ENCODE measurements at regions not wholly inside any gene's neighbourhood (a gene's known extent, or its start where the extent isn't known, plus 50 kb on each side); places are given as distances from the start of the nearest gene placed in this dataset.

GRCh38 chr18:41038071-41038470 is 917.0 kb upstream of the PIK3C3 start:
- no peak overlapping the region for H3K27ac ChIP-seq
- no peak overlapping the region for H3K4me3 ChIP-seq
- no peaks in the 10 kb centered on the region for H3K36me3 ChIP-seq
- H3K27me3 ChIP-seq: no peaks in the 10 kb centered on the region
- no peak for DNase-seq (ENCODE audit: low read depth in 1 of 2, low spot score in 1 of 2)
- no peaks in the 10 kb centered on the region for H3K9me3 ChIP-seq (ENCODE audit: low read depth)
- peaks cover 8% of the 10 kb centered on the region for H3K4me1 ChIP-seq (ENCODE audit: low read depth)
- TF ChIP-seq CTCF (IDR thresholded peaks at IDR 0.05; ENCODE audit: low read depth, low read length): no peak

- Histone ChIP-seq H3K27me3 (no peaks in the 10 kb centered on the region), H3K9me3 (ENCODE audit: low read depth) (no peaks in the 10 kb centered on the region), H3K27ac (no peak overlapping the region), H3K36me3 (no peaks in the 10 kb centered on the region), H3K4me3 (no peak overlapping the region), H3K4me1 (ENCODE audit: low read depth) (peaks cover 8% of the 10 kb centered on the region)
- TF ChIP-seq CTCF (IDR thresholded peaks at IDR 0.05; ENCODE audit: low read depth, low read length): no peak
- DNase-seq (ENCODE audit: low read depth in 1 of 2, low spot score in 1 of 2): no peak
Observed at GRCh38 chr18:41036346-41036745, 918.7 kb upstream of the PIK3C3 start.

GRCh38 chr18:41034413-41034812 is 920.6 kb upstream of the PIK3C3 start:
- Histone ChIP-seq H3K4me1 (ENCODE audit: low read depth) (peaks cover 8% of the 10 kb centered on the region), H3K27ac (no peak overlapping the region), H3K4me3 (no peak overlapping the region), H3K9me3 (ENCODE audit: low read depth) (no peaks in the 10 kb centered on the region), H3K27me3 (no peaks in the 10 kb centered on the region), H3K36me3 (no peaks in the 10 kb centered on the region)
- no peak for DNase-seq (ENCODE audit: low read depth in 1 of 2, low spot score in 1 of 2)
- TF ChIP-seq CTCF (IDR thresholded peaks at IDR 0.05; ENCODE audit: low read depth, low read length): no peak

- H3K36me3 ChIP-seq: no peaks in the 10 kb centered on the region
- H3K27me3 ChIP-seq: no peaks in the 10 kb centered on the region
- H3K27ac ChIP-seq: no peak overlapping the region
- no peak for DNase-seq (ENCODE audit: low read depth in 1 of 2, low spot score in 1 of 2)
- no peak overlapping the region for H3K4me3 ChIP-seq
- H3K9me3 ChIP-seq (ENCODE audit: low read depth): no peaks in the 10 kb centered on the region
- TF ChIP-seq CTCF (IDR thresholded peaks at IDR 0.05; ENCODE audit: low read depth, low read length): no peak
- H3K4me1 ChIP-seq (ENCODE audit: low read depth): no peaks in the 10 kb centered on the region
Observed at GRCh38 chr18:41025666-41026065, 929.4 kb upstream of the PIK3C3 start.

GRCh38 chr18:41024792-41025191 is 930.2 kb upstream of the PIK3C3 start:
- DNase-seq (ENCODE audit: low read depth in 1 of 2, low spot score in 1 of 2): no peak
- Histone ChIP-seq H3K4me3 (no peak overlapping the region), H3K27ac (no peak overlapping the region), H3K4me1 (ENCODE audit: low read depth) (no peaks in the 10 kb centered on the region), H3K36me3 (no peaks in the 10 kb centered on the region), H3K27me3 (no peaks in the 10 kb centered on the region), H3K9me3 (ENCODE audit: low read depth) (no peaks in the 10 kb centered on the region)
- TF ChIP-seq CTCF (IDR thresholded peaks at IDR 0.05; ENCODE audit: low read depth, low read length): no peak

GRCh38 chr18:41022484-41022883 is 932.5 kb upstream of the PIK3C3 start:
- H3K36me3 ChIP-seq: no peaks in the 10 kb centered on the region
- H3K27ac ChIP-seq: no peak overlapping the region
- DNase-seq (ENCODE audit: low read depth in 1 of 2, low spot score in 1 of 2): peak in 1 of 2 donors; percentile 5
- no peaks in the 10 kb centered on the region for H3K27me3 ChIP-seq
- H3K4me3 ChIP-seq: no peak overlapping the region
- H3K4me1 ChIP-seq (ENCODE audit: low read depth): no peaks in the 10 kb centered on the region
- H3K9me3 ChIP-seq (ENCODE audit: low read depth): no peaks in the 10 kb centered on the region
- TF ChIP-seq CTCF (IDR thresholded peaks at IDR 0.05; ENCODE audit: low read depth, low read length): no peak

Measured in cardiac muscle cell (in vitro differentiated cells and primary cell).